Fibroblast of upper back skin (primary cell): ENCODE measurements at regions not wholly inside any gene's neighbourhood (a gene's known extent, or its start where the extent isn't known, plus 50 kb on each side); places are given as distances from the start of the nearest gene placed in this dataset.
A peak's percentile ranks its signal among the peaks of the same experiment; 100 is the strongest.

Source experiments
- DNase-seq: peaks from one replicate; pipeline ENCODE4 v3.0.0-alpha.2; 2013

DNA sequence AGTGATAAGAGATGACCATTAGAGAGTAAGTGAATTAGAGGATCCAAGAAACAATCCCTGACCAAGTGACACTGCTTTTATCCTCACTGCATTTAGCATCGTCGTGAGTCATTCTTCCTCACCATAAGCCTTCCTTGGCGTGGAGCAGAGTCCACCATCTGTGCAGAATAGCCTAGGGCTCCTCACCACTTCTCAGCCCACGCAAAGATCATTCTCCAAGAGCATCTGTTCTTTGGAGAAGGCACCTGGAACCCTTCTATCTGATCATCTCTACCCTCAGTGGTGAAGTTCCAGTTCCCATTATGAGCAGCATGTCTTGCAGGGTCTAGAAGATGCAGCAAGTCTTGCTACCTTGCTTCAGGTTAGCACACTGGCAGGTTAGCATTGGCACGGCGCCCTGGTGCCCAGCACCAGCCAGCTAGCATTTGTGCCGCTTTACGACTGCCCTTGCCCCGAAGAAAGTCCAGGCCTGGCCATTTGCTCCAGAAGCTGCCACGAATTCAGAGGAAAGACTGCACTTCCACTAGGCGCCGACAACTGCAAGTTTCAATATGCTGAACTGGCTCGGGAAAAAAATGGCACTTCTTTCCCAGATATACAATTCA lies 225.8 kb downstream of the TTC32 start:
- peak; percentile 47 for DNase-seq

DNA sequence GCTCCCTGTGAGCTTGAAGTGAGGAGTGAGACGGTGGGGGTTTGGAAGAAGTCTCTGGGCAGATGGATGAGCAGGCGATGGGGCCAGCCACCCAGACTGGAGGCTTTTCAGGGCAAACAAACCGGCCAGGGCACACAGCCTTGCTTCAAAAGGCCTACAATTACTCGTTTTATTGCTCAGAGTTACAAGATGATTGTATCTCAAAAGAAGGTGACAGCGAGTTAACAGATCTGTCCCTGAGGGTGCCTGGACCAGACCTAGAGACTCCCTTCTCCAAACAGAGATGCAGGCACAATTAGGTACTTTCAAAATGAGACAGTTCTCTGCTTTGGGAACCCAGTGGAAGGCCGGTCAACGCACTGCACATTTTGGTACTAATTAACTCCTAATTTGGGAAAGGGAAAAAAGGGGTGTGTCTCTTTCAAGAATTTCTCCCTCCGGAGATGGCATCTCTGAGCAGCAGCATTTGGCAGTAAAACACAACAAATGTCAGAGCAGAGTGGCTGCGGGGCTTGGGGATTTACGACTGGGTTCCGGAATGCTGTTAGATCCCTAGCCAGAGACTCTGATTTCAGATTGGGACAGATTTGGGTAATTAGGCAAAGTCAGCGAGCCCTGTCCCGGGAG lies 226.7 kb downstream of the TTC32 start:
- DNase-seq = no peak

- peak; percentile 73 for DNase-seq
Observed at GRCh38 chr2:19674051-19675002, 227.5 kb downstream of the TTC32 start.

DNA sequence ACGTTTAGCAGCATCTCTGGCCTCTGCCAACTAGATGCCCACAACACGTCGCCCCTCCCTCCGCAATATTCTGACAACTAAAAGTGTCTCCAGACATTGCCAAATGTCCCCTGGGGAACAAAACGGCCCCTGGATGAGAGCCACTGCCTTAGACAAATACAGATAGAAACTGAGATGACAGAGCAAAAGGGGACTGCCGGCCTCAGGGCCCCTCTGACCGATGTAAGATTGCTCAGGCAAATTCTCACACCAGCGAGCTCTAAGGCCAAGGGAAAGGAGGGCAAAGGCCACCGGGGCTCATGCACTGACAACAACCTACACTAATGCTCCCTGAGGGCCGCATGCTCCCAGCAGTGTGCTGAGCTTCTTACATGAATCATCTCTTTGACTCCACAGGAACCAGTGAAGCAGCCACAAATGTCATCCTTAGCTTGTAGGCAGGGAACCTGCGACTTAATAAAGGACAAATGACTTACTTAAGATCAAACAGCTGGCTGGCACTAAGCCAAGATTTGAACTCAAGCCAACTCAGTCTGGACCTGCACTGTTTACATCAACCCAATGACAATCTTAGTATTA lies 228.5 kb downstream of the TTC32 start:
- peak; percentile 53 for DNase-seq

DNA sequence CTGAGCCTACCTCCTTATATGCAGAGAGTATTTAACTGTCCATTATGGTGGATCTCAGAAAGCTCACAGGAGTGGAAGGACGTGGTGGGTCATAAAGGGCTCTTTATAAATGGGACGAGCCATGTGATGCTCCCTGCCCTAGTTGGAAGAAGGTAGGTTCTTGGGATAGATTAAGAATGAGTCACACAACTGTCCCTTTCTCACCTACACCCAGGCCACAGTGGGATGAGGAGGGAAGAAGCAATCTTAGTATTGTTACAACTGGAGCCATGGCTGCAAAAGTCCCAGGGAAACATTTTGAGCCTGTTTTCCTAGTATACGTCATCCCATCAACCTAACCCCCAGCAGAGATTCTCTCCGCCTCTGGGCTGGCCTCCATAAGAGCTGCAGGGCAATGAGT lies 229.9 kb downstream of the TTC32 start:
- DNase-seq = no peak

DNA sequence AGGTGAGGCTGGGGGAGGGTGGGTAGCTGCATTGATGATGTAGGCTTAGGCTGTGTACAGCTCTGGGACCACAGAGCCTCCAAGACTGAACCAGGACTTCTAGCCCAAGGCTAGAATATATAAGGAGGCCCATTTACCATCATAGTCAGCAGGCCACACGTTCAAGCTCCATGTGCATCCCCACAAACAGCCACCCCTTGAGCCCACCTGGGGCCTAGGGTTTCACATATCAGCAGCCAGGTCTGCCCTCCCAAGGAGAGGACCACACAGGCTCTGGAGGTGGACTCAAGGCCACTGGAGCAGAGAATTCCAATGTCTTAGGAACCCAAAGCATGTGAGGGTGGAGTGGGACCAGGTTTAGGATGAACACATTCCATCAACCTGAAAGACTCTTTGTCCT lies 230.5 kb downstream of the TTC32 start:
- no peak for DNase-seq

DNA sequence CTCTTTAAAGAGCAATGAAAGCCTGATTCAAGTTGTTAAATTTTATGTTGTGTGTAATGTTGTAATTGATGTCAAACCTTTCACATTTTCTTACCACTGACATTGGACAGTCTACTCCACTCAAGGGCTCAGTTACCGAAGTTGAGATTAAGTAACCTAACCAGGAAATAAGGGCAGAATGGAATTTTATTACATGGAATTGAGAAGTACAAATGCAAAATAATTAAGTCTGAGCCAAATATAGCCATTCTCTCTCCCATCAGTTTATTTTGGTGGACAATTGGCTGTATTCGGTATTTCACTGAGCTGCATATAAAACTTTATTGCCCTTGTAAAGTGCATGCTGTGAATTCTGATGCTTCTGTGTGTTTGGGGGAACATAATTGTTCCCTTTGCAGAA lies 231.5 kb downstream of the TTC32 start:
- no peak for DNase-seq

DNA sequence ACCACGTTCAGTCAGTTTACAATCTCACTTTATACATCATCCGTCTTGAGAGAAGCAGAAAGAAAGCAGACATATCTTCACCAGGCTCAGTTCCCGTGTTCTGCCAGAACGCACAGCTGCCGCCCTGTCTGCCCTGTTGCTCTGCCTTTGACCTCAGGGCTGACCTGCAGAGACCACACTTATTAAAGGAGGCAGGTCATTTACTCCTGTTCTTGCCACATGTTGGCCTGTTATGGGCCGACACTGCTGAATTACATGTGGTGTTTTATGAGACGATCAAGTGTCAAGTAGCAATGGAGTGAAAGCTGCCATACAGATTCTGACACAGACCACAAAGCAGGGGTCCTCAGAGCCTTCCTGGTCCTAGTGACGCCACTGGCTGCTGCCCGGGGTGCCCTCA lies 232.2 kb downstream of the TTC32 start:
- no peak for DNase-seq

- no peak for DNase-seq
Observed at GRCh38 chr2:19669126-19669525, 232.7 kb downstream of the TTC32 start.

DNA sequence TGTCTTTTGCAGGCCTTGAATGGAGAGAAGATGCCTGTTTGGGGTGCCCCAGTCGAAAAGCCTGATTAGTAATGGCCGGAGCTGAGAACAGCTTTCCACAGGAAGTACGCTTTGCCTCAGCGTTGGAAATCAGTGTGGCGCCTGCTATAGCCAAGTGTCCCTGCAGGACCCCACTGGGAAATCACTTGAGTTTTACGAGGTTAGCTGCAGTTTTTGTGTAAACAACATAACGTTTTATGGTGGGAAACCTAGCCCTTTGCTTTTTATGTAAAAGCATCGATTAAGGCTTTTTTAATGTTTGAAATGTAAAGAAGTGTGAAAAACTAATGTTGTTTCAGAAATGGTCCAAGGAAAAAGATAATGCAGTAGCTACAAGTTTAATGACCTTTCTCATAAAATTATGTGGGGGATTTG lies 234.2 kb downstream of the TTC32 start:
- DNase-seq = no peak

- peak; percentile 59 for DNase-seq
Observed at GRCh38 chr2:19667085-19667484, 234.7 kb downstream of the TTC32 start.

GRCh38 chr2:19664646-19665045 lies 237.1 kb downstream of the TTC32 start:
- no peak for DNase-seq

- DNase-seq = no peak
Observed at GRCh38 chr2:19659024-19659792, 242.6 kb downstream of the TTC32 start.

GRCh38 chr2:19656011-19656410 lies 245.8 kb downstream of the TTC32 start:
- DNase-seq = no peak

DNA sequence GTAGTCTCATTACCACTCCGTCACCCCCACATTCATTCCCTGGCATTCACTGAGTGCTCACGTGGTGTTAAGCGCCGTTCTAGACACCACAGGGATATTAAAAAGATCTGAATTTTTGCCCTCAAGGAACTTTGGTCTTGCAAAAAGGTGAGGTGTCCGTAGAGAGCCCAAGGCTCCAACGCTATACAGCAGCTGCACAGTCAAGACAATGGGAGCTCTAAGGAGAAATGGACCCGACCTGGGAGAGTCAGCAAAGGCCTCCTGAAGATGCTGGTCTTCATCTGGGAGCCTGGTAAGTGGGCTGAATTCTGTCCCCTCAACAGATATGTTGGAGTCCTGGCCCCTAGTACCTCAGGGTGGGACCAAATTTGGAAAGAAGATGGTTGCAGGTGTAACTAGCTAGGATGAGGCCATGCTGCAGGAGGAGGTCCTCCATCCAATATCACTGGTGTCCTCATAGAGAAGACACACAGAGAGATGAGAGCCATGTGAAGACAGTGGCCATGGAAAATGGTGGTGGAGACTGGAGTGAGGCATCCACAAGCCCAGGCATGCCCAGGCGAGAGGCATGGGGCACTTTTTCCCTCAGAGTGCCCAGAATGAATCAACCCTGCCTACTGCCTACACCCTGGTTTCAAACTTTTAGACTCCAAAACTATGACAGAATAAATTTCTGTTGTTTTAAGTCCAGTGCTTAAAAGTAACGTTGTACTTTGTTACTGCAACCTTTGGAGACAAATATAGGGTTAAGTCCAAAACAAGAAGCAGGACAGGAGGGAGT lies 247.3 kb downstream of the TTC32 start:
- no peak for DNase-seq

DNA sequence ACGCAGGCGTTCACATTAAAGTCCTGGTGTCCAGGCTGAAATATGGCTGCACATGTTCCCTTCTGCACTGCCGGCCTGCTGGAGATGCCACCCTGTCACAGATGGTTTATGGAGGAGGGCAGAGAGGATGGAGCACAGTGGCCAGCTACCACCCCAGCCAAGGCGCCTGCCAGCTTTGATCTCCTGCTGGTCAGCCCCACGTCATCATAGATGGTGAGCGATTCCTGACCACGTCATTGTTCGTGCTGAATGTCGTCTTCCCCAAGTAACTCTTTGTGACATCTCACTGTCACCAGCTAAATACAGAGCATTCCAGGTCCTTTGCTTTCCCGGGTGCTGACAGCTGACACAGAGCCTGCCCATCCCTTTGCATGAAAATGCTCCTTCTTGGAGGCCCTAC lies 248.3 kb downstream of the TTC32 start:
- no peak for DNase-seq

GRCh38 chr2:19652811-19653210 lies 249.0 kb downstream of the TTC32 start:
- no peak for DNase-seq

- no peak for DNase-seq
Observed at GRCh38 chr2:19651466-19651865, 250.3 kb downstream of the TTC32 start.

GRCh38 chr2:19649785-19650380 lies 251.9 kb downstream of the TTC32 start:
- peak; percentile 97 for DNase-seq

DNA sequence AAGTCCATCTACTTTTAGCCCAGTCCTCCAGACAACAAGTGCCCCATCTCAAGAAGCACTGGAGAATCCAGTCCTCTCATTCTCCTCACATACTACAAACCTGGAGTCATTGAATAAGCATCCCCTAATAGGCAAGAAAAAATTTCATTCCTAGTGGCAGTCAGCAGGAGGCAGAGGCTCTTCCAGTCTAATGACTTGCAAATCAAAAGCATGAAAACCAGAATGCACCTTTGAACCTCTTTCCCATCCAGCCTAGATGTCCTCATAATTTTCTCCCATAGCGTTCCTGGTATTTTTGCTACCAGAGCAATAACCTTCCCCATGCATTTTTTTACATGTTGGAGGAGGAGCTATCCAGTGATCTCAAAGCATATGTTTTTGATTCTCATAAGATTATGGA lies 252.6 kb downstream of the TTC32 start:
- DNase-seq = peak; percentile 77

- DNase-seq = peak; percentile 74
Observed at GRCh38 chr2:19648583-19648982, 253.2 kb downstream of the TTC32 start.
